ENCODE measurements at regions not wholly inside any gene's neighbourhood (a gene's known extent, or its start where the extent isn't known, plus 50 kb on each side); places are given as distances from the start of the nearest gene placed in this dataset.

DNA sequence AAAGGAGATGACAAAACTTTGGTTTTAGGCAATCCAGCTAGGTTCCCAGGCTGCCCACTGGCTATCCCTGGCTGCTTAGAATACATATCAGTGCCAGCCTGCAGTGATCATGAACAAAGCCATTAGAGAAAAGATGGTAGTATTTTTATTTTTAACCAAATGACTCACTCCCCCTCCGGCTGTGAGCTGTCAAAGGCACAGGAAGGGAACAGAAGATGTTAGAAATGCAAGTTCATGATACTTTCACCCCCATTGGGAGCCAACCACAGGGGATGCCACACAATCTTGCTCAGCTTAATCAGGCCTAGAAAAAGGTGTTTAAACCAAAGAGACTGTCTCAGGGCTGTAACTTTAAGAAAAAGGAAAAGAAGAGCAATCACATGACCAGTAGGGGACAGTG is 70.3 kb upstream of the ASTN2 start:
- TF ChIP-seq, protein P1, sequence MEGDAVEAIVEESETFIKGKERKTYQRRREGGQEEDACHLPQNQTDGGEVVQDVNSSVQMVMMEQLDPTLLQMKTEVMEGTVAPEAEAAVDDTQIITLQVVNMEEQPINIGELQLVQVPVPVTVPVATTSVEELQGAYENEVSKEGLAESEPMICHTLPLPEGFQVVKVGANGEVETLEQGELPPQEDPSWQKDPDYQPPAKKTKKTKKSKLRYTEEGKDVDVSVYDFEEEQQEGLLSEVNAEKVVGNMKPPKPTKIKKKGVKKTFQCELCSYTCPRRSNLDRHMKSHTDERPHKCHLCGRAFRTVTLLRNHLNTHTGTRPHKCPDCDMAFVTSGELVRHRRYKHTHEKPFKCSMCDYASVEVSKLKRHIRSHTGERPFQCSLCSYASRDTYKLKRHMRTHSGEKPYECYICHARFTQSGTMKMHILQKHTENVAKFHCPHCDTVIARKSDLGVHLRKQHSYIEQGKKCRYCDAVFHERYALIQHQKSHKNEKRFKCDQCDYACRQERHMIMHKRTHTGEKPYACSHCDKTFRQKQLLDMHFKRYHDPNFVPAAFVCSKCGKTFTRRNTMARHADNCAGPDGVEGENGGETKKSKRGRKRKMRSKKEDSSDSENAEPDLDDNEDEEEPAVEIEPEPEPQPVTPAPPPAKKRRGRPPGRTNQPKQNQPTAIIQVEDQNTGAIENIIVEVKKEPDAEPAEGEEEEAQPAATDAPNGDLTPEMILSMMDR (IDR thresholded peaks at IDR 0.05; ENCODE audit: unreplicated experiment): no peak

DNA sequence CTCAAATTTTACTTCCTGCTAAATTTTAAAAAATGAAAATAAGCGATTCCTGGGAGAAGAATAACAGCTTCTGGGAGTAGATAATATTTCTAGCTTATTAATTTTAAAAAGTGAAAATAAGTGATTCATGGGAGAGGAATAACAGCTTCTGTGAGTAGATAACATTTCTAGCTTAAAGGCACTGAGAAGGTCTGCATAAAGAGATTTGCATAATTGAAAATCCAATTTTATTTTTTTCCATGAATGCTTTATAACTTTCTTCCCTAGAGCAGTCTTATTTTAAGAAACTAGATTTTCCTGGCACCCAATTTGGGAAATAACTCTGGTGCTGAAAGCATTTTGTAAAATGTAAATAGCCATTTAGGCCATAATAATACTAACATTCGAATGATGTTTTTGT is 65.9 kb upstream of the ASTN2 start:
- H3K9me3 Mint-ChIP-seq: no peaks in the 10 kb centered on the region
- DNase-seq (ENCODE audit: low spot score in 2 of 2, unreplicated experiment in 2 of 2): no peak
- no peak overlapping the region for H3K4me3 Mint-ChIP-seq
- H3K4me1 Mint-ChIP-seq: no peaks in the 10 kb centered on the region
- TF ChIP-seq, protein P1 (IDR thresholded peaks at IDR 0.05; ENCODE audit: unreplicated experiment): no peak
- H3K27me3 Mint-ChIP-seq (ENCODE audit: low read depth): peaks cover 71% of the 10 kb centered on the region
- H3K27ac Mint-ChIP-seq: no peak overlapping the region
- H3K36me3 Mint-ChIP-seq: no peaks in the 10 kb centered on the region

More for the DNA sequence above, 70.3 kb upstream of the ASTN2 start:
- Mint-ChIP-seq H3K27me3 (ENCODE audit: low read depth) (peaks cover 52% of the 10 kb centered on the region), H3K4me1 (peaks cover 18% of the 10 kb centered on the region), H3K36me3 (no peaks in the 10 kb centered on the region), H3K4me3 (no peak overlapping the region), H3K27ac (no peak overlapping the region), H3K9me3 (no peaks in the 10 kb centered on the region)
- no peak for DNase-seq (ENCODE audit: low spot score in 2 of 2, unreplicated experiment in 2 of 2)

DNA sequence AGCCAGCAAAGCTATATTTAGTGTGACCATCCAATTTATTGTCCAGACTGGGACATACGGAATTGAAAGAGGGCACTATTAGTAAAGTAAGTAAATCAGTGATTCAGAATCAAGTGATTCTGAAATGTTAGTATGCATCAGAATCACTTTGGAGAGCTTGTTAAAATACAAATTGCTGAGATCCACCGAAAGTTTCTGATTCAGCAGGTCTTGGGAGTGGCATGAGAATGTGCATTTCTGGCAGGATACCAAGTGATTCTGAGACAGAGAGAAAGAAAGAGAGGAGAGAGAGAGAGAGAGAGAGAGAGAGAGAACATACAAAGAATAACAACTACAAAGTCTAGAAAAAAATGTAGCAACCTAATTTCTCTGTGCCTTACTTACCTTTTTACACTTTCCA is 65.4 kb upstream of the ASTN2 start:
- Mint-ChIP-seq H3K36me3 (no peaks in the 10 kb centered on the region), H3K9me3 (no peaks in the 10 kb centered on the region), H3K27me3 (ENCODE audit: low read depth) (peaks cover 73% of the 10 kb centered on the region), H3K27ac (no peak overlapping the region), H3K4me1 (no peaks in the 10 kb centered on the region), H3K4me3 (no peak overlapping the region)
- TF ChIP-seq, protein P1 (IDR thresholded peaks at IDR 0.05; ENCODE audit: unreplicated experiment): no peak
- DNase-seq (ENCODE audit: low spot score in 2 of 2, unreplicated experiment in 2 of 2): no peak

DNA sequence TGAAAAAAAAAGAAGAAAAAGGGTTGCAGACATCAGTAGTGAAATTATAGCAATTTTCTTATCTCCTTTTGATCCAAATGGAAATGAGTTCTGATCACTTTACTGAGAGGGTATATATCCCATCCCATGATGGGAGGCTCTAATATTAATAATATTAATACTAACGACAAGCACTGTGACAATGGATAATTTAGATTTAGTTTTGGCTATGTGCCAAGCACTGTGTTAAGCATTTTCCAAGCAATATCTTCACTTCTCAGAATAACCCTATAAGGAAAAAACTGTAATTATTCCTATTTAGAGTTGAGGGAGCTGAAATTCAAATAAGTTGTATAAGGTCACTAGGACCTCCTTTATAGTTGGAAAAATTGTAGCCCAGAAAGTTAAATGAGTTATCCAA is 58.4 kb upstream of the ASTN2 start:
- TF ChIP-seq, protein P1 (IDR thresholded peaks at IDR 0.05; ENCODE audit: unreplicated experiment): no peak
- Mint-ChIP-seq H3K36me3 (no peaks in the 10 kb centered on the region), H3K9me3 (no peaks in the 10 kb centered on the region), H3K27me3 (ENCODE audit: low read depth) (peaks cover 51% of the 10 kb centered on the region), H3K4me1 (no peaks in the 10 kb centered on the region), H3K4me3 (no peak overlapping the region), H3K27ac (no peak overlapping the region)
- no peak for DNase-seq (ENCODE audit: low spot score in 2 of 2, unreplicated experiment in 2 of 2)

DNA sequence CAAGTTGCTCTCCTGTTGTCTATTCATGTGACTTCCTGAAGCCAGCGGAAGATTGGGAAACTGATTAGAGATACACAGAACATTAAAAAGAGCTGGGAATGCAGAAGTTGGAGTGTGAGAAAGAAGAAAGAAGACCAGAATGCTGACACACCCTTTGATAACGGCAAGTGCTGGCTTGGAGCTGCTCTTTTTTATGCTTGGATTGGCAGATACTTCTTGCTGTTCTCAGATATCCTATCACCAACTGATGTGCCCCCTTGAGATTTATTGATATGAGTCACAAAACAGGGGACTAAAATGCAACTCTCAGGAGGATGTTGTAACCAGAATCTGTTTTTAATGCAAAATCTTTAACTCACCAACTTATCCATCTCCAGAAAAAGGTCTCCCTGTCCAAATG is 56.0 kb upstream of the ASTN2 start:
- H3K4me3 Mint-ChIP-seq: no peak overlapping the region
- TF ChIP-seq, protein P1 (IDR thresholded peaks at IDR 0.05; ENCODE audit: unreplicated experiment): no peak
- no peaks in the 10 kb centered on the region for H3K36me3 Mint-ChIP-seq
- DNase-seq (ENCODE audit: low spot score in 2 of 2, unreplicated experiment in 2 of 2): no peak
- no peak overlapping the region for H3K27ac Mint-ChIP-seq
- no peaks in the 10 kb centered on the region for H3K9me3 Mint-ChIP-seq
- peaks cover 46% of the 10 kb centered on the region for H3K27me3 Mint-ChIP-seq (ENCODE audit: low read depth)
- H3K4me1 Mint-ChIP-seq: no peaks in the 10 kb centered on the region

DNA sequence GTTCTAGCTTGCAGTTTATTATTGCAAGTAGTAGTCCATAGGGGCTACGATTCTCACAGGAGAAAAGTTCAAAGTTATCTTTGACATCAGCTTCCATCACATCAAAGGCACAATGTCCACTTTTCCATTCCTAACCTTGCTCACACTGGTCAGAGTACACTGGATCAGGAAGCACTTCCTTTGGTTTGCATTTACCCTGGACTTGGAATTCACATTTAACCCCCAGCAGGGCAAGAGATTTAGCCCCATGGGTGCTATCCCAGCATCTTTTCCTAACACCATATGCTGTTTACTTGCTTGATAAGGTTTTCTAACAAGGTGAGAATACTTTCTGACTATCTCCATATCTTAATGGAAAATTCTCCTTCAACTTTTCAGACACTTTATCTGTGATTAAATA is 55.6 kb upstream of the ASTN2 start:
- H3K4me1 Mint-ChIP-seq: no peaks in the 10 kb centered on the region
- H3K27ac Mint-ChIP-seq: no peak overlapping the region
- peaks cover 46% of the 10 kb centered on the region for H3K27me3 Mint-ChIP-seq (ENCODE audit: low read depth)
- TF ChIP-seq, protein P1 (IDR thresholded peaks at IDR 0.05; ENCODE audit: unreplicated experiment): no peak
- no peaks in the 10 kb centered on the region for H3K9me3 Mint-ChIP-seq
- no peak for DNase-seq (ENCODE audit: low spot score in 2 of 2, unreplicated experiment in 2 of 2)
- H3K36me3 Mint-ChIP-seq: no peaks in the 10 kb centered on the region
- H3K4me3 Mint-ChIP-seq: no peak overlapping the region

Data from mesothelial cell of epicardium (in vitro differentiated cells).